Esophagus squamous epithelium (tissue), 5 donors: ENCODE measurements at regions not wholly inside any gene's neighbourhood (a gene's known extent, or its start where the extent isn't known, plus 50 kb on each side); places are given as distances from the start of the nearest gene placed in this dataset.

Experiments
- DNase-seq: peaks from one replicate; lab custom pipeline; 2025; lab: John Stamatoyannopoulos, UW
- H3K27ac ChIP-seq, 4 donors: fragments of 200-600 bp; sonication (generic); one replicate each; pipeline ENCODE4 v1.5.1; 2016 to 2019; ENCODE audit warnings: mild to moderate bottlenecking in 1 of 4
- H3K27me3 ChIP-seq, 4 donors: fragments of 200-600 bp; sonication (generic); 1 replicate in 3 of 4; 2 replicates in 1 of 4; pipeline versions ENCODE4 v1.5.1 to v1.6.0; 2017 to 2021; ENCODE audit warnings: antibody characterized with exemption in 1 of 4
- H3K36me3 ChIP-seq, 3 donors: fragments of 200-600 bp; sonication (generic); one replicate each; pipeline ENCODE4 v1.5.1; 2016 to 2019
- H3K4me1 ChIP-seq, 3 donors: fragments of 200-600 bp; sonication (generic); one replicate each; pipeline ENCODE4 v1.5.1; 2017 to 2019
- H3K4me3 ChIP-seq, 4 donors: fragments of 200-600 bp; sonication (generic); 1 replicate in 3 of 4; 2 replicates in 1 of 4; pipeline ENCODE4 v1.5.1; 2016 to 2019; ENCODE audit warnings: mild to moderate bottlenecking in 2 of 4, moderate library complexity in 1 of 4
- H3K9me3 ChIP-seq, 3 donors: fragments of 200-600 bp; sonication (generic); one replicate each; pipeline ENCODE4 v1.5.1; 2016 to 2019
- CTCF ChIP-seq, 6 experiments: fragments of 450-650 bp in 4 of 6; fragments of 200-600 bp in 2 of 6; sonication (generic) in 2 of 6; IDR thresholded peaks; one replicate each; pipeline ENCODE4 v1.5.1; 2016 to 2019; ENCODE audit warnings: antibody characterized with exemption in 6 of 6, mild to moderate bottlenecking in 4 of 6, moderate library complexity in 4 of 6
- POLR2A ChIP-seq, 4 donors: fragments of 450-650 bp; IDR thresholded peaks; one replicate each; pipeline ENCODE4 v1.6.1; 2017; ENCODE audit warnings: antibody characterized with exemption in 4 of 4, mild to moderate bottlenecking in 4 of 4, moderate library complexity in 3 of 4
- WGBS, 2 donors: methylation state at CpG; one replicate each; pipeline ENCODE4 v1.1.5; 2018; 5-methylcytosine and 5-hydroxymethylcytosine counted together
- intact Hi-C: fragments of 100-400 bp; cut with DNase I; formaldehyde crosslinking; loops from one replicate; pipeline ENCODE4 v1.15.0; 2022
- donor health status: DM: yes; HTN: yes; CAD: no.

- WGBS, 2 donors: 87 to 94% methylated on average over 4 to 5 of the region's 5 CpGs
- no peak overlapping the region for H3K27ac ChIP-seq
Measured at GRCh38 chr6:11387707-11388430, 149.7 kb upstream of the TMEM170B start.

GRCh38 chr6:11386726-11387125 is 150.8 kb upstream of the TMEM170B start:
- Histone ChIP-seq H3K27ac (no peak overlapping the region), H3K27me3 (no peaks in the 10 kb centered on the region), H3K4me3 (no peak overlapping the region), H3K36me3 (no peaks in the 10 kb centered on the region), H3K9me3 (no peaks in the 10 kb centered on the region), H3K4me1 (no peaks in the 10 kb centered on the region)
- TF ChIP-seq POLR2A (IDR thresholded peaks at IDR 0.05): no peak
- no peak for TF ChIP-seq CTCF (IDR thresholded peaks at IDR 0.05)
- intact Hi-C loops: no loop called here
- WGBS, 2 donors: 31 to 41% methylated on average over 2 of the region's 2 CpGs
- DNase-seq: no peak

More at GRCh38 chr6:11387707-11388430, 149.7 kb upstream of the TMEM170B start:
- no peaks in the 10 kb centered on the region for H3K36me3 ChIP-seq
- intact Hi-C loops: no loop called here
- TF ChIP-seq POLR2A (IDR thresholded peaks at IDR 0.05) (no peak), CTCF (IDR thresholded peaks at IDR 0.05) (no peak)
- H3K4me1 ChIP-seq: no peaks in the 10 kb centered on the region
- H3K27me3 ChIP-seq: no peaks in the 10 kb centered on the region
- no peaks in the 10 kb centered on the region for H3K9me3 ChIP-seq
- H3K4me3 ChIP-seq: no peak overlapping the region
- no peak for DNase-seq

- no peak for DNase-seq
- Histone ChIP-seq H3K27me3 (no peaks in the 10 kb centered on the region), H3K36me3 (no peaks in the 10 kb centered on the region), H3K9me3 (no peaks in the 10 kb centered on the region), H3K4me1 (no peaks in the 10 kb centered on the region), H3K27ac (no peak overlapping the region), H3K4me3 (no peak overlapping the region)
- no peak for TF ChIP-seq CTCF (IDR thresholded peaks at IDR 0.05)
- intact Hi-C loops: no loop called here
- WGBS, 2 donors: 64 to 82% methylated on average over 4 of the region's 4 CpGs
Measured at GRCh38 chr6:11386323-11386722, 151.2 kb upstream of the TMEM170B start.

- intact Hi-C loops: no loop called here
Measured at GRCh38 chr6:11384531-11385309, 152.3 kb upstream of the NEDD9 start.

More at GRCh38 chr6:11384531-11385309, 152.3 kb upstream of the NEDD9 start:
- 72 to 77% methylated on average over 7 of the region's 7 CpGs for WGBS, 2 donors
- Histone ChIP-seq H3K27me3 (no peaks in the 10 kb centered on the region), H3K36me3 (no peaks in the 10 kb centered on the region), H3K9me3 (no peaks in the 10 kb centered on the region), H3K4me3 (no peak overlapping the region), H3K27ac (no peak overlapping the region), H3K4me1 (no peaks in the 10 kb centered on the region)
- no peak for DNase-seq
- no peak for TF ChIP-seq POLR2A (IDR thresholded peaks at IDR 0.05)
- no peak for TF ChIP-seq CTCF (IDR thresholded peaks at IDR 0.05)
